Left ventricle myocardium superior (tissue), 1 donor: ENCODE measurements at regions not wholly inside any gene's neighbourhood (a gene's known extent, or its start where the extent isn't known, plus 50 kb on each side); places are given as distances from the start of the nearest gene placed in this dataset.

Experiments used
- ATAC-seq: fragments of 200-7000 bp; cut with Tn5 transposase; one replicate; pipeline ENCODE4 v1.9.1; 2020; ENCODE audit warnings: mild to moderate bottlenecking, moderate library complexity
- DNase-seq: peaks from one replicate; pipeline ENCODE4 v3.0.0-alpha.2; 2020
- intact Hi-C: fragments of 100-400 bp; cut with micrococcal nuclease; formaldehyde crosslinking; loops from one replicate; pipeline ENCODE4 v1.11.0; 2022
- donor health status: DM: no; HTN: yes; CAD: no; lungs with severe emphysema.

DNA sequence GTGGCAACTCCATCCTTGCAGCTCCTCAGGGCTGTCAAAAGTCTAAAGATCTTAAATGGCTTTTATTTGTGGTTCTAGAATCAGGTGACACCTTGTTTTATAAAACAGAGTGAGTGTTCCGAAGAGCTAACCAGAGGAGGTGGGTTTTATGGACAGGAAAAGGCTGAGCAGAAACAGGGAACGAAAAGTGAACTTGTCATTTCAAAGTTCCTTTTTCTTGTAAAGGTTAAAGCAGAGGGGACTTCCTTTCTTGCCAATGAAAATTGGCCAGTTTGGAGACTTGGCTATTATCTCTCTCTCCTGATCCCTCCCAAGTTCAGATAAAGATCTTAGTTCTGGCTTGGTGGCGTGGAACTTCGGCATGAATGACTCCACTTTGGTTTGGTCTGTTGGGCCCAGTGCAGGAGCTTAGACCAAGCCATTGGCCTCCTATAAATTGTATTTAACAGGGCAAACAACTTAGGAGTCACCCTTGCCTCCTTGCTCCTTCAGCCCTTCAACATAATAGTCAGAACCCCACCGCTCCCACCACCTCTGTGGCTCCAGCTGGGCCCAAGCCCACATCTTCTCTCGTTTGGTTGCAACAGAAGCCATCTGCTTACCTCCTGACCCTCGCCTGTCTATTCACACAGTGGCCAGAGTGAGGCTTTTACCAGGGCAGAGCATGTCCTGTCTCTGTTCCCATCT is 102.4 kb upstream of the THY1 start:
- DNase-seq: no peak
- intact Hi-C loops: no loop called here
- ATAC-seq: no peak

DNA sequence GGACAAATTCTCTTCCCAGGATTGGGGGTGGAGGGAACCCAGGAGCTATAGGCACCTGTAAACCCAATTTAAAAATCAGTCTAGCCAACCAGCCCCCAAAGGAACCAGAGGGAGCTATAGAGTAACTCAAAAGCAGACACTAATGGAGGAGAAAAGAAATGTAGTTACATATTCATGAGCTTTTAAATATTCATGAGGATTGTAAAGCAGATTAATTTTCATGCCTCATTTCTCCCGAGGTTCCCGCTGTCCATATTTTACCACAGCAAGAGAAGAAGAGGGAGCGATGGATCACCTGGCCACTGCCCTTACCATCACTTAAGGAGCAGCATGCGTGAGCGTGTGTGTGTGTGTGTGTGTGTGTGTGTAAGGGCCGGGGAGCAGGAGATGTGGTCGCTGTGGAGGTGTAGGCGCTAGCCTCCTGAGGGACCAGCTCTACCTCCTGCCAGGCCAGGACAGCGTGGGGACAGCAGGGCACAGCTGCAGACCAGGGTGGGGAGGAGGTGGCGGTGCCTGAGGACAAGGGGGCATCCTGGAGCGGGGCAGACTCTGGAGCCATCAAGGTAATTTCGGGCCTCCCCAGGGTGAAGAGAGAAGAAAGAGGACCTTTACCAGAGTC is 100.7 kb upstream of the THY1 start:
- intact Hi-C loops: no loop called here
- ATAC-seq: no peak

DNA sequence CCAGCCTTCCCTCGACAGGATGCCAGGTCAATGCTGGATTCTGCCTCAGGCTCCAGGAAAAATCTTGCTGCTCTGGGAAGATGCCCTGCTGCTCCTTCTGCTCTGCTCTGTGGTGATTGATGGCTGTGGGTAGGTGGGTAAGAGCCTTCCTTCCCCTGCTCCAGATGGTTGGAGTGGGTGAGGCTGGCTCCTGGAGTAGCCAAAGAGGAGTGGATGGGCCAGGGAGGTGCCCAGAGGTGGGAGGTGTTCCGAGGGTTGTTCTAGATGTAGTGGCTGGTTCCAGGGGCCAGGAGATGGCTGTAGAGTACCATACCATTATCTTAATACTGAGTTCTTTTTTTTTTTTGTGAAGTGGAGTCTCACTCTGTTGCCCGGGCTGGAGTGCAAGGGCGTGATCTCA is 99.6 kb upstream of the THY1 start:
- no peak for DNase-seq
- intact Hi-C loops: no loop called here
- ATAC-seq: no peak

More for the DNA sequence above, 100.7 kb upstream of the THY1 start:
- DNase-seq: no peak

DNA sequence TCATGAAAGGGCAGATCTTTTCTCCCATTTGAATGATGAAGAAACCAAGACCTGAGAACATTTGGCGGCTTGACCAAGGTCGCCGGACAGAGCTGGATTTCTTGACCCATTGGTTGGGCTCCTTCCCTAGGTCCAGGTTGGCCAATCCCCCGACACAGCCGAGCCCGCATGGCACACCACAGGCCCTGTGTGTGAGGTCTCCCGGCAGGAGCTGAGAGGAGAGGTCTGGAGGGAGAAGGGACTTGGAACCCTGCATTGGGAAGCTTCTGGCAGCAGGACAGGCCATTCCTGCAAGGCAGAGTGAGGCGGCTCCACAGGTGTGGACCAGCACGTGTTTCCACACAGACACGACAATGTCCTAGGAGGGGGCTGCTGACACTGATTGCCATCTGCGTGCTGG is 98.6 kb upstream of the THY1 start:
- ATAC-seq (no peak), DNase-seq (no peak)
- intact Hi-C loops: no loop called here

DNA sequence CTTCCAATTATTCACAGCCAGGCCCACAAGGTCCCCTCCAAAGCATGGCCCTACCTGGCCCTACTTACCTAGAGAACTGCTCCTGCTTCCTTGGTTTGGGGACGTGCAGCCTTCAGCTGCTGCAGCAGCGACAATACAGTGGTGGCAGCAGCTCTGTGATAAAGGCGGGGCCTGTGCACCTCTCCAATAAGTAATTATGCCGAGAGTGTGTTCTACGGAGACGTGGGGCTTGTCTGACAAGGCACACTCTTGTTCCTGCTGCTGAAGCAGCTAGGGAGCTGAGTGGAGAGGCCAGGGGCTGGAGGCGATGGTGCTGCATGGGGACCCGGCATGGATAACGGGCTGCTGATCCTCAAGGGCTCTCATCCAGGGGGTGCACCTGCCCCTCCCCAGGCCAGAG is 98.0 kb upstream of the THY1 start:
- intact Hi-C loops: no loop called here

DNA sequence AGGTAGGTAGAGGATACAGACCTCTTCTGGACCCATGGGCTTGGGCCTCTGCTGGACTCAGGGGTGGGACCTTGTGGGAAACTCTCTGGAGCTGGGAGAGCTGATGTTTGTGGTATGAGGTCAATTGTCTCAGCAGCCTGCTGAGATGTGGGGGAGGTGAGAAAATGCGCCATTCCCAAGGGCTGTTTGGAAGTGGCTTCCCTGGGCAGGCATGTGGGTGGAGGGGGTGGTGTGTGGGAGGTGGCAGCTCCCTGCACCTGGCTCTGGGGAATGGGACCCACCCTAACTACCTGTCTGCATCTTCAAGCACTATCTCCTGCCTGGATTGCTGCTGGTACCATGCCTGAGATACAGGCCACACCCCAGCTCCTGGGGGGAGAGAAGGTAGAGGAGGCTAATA is 97.4 kb upstream of the THY1 start:
- DNase-seq (no peak), ATAC-seq (no peak)
- intact Hi-C loops: no loop called here

More for the DNA sequence above, 98.0 kb upstream of the THY1 start:
- no peak for ATAC-seq
- DNase-seq: no peak

DNA sequence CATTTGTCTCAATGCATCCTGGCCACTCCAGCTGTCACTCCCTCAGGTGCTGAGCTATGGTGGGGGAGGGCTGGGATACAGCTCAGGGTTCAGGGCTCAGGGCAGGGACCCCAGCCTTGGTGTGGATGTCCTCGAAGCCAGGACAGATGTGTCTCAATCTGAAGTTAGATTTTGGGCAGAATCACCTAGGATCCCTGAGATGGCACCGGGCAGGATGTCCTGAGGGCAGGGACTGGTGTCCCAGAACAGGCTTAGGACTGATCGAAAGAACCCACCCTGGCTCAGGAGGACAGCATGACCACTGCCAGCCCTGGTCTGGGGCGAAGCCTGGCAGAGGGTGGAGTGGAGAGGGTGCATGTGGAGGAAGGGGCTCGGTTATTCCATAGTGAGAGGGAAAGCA is 96.8 kb upstream of the THY1 start:
- DNase-seq (no peak), ATAC-seq (no peak)
- intact Hi-C loops: no loop called here

DNA sequence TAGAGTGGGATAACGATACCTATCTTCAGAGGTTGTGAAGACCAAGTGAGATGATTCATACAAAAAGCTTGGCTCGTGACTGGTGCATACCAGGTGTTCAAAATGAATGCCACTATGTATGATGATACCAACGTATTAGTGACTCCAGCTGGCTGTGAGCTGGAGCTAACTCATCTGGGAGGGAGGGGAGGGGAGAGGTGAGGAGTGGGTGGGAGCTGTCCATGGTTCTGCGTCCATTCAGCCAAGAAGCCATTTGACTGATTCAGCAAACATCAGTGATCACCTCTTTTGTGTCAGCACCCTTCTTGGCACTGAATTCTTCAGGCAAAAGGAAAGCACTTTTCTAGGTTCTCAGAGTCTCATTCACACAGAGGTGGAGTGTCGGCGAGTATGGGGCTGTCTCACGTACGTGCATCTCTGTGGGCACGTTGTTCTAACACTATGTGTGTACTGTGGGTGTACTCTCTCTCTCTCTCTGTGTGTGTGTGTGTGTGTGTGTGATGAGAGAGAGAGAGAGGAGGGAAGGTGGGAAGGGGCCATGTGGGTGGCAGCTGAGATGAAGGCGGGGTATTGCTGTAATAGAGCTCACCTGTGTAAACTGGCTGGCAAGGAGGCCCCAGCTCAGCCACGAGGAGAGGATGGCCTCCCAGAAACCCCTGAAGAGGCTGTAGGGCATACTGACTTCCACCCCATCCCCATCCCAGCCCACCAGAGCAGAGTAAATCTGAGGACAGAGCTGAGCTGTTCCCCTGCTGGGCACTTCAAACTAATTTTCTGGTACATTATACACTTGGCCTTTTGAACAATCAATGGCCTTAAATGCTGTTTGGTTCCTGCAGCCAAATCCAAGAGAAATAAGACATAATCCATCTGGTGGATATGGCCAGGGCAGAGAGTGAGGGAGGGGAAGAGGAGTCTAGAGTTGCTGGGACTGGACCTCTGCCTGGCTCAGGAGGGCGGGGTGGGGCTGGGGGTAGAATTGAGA is 96.1 kb upstream of the THY1 start:
- ATAC-seq: no peak
- intact Hi-C loops: no loop called here

DNA sequence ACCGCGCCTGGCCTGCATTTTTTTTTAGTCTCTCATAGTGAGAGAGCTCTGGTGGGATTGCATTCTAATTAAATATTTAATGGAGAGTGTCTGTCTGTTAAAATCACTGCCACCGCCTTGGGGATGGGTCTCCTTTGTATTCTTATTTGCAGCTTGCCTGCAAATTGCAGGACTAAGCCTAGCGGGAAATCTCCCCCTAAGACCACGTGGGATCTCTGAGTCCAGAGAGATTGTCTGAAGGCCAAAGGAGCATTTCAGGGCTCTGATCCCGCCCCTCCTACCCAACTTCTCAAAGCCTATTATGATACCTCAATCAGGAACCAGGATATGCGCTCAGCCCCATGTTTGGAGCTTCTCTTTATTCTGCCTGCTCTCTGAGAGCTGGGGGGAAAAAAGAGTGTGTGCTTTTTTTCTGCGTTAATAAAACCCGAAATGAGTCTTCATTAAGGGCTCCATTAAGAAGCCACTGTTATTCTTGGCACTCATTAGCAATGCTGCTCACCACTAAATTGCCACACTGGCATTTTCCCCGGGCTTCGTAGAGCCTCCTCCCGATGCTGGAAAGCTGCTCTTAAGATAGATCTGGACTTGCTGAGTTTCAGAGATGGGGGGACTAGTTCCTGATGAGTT is 92.9 kb upstream of the THY1 start:
- ATAC-seq (no peak), DNase-seq (no peak)
- intact Hi-C loops: no loop called here

More for the DNA sequence above, 96.1 kb upstream of the THY1 start:
- no peak for DNase-seq

DNA sequence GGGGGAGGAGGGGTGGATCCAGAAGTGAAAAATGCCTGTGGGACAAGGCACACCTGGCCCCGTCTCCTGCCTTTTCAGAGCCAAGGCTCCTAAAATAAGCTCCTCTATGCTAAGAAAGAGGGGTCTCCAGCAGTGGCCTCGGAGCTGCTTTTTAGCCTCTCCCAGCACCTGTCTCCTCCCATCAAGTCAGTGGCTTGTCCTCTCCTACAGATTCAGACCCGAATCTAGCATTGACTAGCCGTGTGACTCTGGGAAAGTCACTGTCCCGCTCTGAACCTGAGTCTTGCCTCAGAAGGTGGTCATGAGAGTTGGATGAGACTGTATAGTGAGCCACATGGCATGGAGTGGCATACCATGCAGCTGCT is 90.8 kb upstream of the THY1 start:
- intact Hi-C loops: no loop called here
- ATAC-seq (no peak), DNase-seq (no peak)

DNA sequence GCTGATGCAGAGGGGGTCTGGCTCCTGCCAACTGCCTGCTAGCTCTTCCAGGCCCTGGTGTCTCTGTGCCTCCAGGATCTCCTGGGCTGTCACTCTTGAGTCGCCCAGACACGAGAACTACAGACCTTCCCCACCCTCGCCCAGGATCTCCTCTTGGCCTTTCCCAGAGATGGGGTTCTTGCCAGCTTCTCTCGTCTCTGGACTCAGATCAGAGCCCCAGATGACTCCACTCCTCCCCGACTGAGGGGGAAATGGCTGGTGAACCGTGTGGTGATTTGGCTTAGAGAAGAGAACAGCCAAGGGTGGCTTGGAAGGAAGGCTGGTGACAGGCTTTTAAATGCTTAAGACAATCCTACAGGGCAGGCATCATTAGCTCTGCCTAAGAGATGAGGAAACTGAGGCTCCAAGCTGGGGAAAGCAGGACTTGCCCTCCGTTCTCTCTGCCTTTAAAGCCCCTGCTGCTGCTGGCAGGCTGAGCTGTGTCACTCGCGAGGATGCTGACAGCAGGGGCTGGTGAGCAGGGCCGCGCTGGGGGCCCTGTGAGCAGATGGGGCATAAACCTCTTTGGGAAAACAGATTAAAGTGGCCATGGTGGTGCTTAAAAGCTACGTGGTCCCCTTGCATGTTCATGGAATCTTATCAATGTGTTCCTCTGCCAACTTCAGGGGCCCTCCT is 90.3 kb upstream of the THY1 start:
- intact Hi-C loops: no loop called here
- no peak for DNase-seq
- no peak for ATAC-seq

DNA sequence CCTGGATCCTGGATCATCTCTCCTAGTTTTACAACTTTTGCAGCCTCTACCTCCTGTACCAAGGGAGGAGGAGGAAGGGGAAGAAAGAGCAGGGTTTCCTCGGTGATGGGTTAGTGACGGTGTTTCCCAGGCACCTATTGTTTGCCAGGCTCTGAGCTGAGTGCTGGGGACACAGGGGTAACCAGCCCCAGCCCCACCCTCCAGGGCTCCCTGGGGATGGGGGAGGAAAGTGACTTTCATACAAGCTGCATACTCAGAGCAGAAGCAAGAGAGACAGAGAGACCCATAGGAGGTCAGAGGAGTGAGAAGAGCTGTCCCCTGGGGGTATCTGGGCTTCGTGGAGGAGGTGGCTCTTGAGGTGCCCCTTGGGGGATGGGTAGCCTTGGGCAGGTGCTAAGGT is 89.4 kb upstream of the THY1 start:
- intact Hi-C loops: no loop called here
- no peak for DNase-seq
- ATAC-seq: no peak

DNA sequence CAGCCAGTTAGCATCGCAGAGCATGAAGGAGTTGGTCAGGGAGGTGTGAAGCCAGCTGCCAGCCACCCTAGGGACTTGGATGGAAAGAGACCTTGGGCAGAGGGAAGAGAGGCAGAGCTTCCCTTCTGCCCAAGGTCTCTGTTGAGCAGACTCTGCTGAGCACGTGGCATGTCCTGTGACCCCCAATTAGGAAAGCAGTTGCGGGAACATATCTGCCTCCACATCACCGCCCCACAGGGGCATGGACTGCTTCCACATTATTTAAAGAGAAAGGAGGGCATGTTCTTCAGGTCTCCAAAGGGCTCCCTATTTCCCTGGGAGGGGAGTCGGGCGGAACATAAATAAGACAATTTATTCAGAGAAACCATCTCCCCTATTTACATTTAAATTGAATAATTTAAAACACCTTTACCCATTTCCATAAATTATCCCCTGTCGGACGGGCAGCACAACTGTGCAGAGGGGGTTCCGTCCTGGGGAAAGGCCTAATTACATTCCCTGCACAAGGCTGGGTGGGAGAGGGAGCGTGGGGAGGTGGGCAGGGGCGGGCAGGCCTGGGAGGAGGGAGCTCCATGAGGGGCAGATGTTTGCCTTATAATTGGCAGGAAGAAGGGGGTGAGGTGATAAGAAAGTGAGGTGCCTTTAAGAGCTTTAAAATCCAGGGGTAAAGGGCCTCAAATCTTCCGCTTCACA is 88.8 kb upstream of the THY1 start:
- intact Hi-C loops: no loop called here
- DNase-seq (no peak), ATAC-seq (no peak)

DNA sequence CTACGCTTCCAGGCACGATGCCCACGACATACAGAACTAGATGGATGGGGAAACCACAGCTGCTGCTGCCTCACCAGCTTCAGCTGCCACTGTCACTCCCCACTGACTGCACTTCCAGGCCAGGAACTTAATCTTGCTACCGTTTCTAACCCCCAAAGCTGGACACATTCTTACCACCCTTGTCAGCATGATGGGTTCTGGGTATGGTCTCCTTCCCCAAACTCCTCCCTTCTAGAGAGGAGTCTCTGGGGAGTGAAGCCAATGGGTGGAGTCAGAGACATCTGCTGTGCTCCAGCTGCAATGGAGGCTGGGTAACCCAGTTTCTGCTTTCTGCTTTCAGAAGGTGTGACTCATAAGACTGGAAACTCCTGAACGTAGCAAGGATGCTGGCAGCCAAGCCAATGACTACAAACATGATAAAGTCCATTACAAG is 87.0 kb upstream of the THY1 start:
- DNase-seq (no peak), ATAC-seq (peak; percentile 86)
- intact Hi-C loops: no loop called here

DNA sequence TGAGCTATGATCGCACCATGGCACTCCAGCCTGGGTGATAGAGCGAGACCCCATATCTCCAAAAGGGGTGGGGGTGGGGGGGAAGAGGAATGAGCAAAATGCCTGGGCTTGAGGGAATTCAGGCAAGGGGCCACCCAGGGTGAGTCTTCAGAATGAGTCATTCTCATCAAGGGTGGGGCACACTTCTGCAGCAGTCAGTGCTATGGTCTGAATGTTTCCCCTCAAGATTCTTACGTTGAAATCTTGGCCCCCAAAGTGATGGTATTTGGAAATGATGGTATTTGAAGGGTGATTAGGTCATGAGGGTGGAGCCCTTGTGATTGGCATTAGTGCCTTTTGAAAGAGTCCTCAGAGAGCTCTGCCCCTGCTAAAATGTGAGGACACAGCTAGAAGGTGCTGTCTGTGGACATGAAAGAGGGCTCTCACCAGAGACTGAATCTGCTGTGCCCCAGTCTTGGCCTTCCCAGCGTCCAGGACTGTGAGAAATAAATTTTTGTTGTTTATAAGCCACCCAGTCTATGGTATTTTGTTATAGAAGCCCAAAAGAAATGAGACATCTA is 86.4 kb upstream of the THY1 start:
- peak; percentile 52 for ATAC-seq
- no peak for DNase-seq
- intact Hi-C loops: no loop called here

DNA sequence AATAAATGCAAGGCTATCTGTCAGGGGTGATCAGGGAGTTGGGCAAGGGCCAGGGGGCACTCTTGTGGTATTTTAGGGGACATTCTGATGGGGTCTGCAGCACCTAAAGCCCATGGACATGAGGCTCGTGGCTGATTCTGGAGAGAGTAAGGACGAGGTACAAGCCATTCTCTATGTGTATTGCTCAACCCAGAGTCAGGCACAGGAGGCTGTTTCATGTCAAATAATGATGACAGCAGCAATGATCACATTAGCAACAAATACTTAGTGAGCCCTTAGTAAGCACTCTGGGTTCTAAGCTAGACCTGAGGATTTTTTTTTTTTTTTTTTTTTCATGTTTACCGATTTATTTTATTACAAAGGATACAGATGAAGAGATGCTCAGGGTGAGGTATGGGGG is 83.5 kb upstream of the THY1 start:
- no peak for DNase-seq
- peak; percentile 61 for ATAC-seq
- intact Hi-C loops: no loop called here

DNA sequence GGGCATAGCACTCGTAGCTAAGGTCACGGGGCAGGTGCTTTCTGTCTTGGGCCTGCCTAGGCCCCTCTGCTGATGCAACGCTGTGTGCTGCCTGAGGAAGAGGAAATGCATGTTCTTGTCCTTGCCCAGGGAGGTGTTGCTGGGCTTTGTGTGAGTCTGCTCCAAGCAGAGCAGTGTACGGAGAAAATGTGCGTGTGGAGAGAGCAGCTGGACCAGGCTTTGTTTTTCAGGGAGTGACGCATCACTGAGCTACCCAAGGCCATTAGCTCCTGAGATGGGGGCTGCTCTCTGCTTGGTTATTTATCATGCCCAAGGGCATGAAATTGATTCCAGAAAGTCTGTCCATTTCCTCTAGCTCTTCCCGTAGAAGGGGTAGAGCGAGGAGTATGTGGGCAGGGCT is 82.9 kb upstream of the THY1 start:
- ATAC-seq (no peak), DNase-seq (no peak)
- intact Hi-C loops: no loop called here

DNA sequence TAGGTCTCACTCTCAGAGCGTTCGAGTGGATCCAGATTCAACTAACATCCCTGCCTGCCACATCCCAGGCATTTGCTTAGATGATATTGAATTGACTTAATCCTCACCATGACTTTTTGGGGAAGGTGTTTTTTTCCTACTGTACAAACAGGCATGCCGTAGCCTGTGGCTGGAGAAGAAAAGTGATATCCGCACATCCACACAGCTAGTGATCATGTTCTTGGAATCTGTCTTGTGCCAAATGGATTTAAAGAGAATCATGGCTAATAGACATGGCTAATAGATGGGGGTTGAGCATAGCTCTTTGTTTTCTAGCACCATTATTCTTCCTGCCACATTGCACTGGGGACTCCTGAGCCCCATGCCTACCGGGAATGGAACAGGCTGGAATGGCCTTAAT is 82.1 kb upstream of the THY1 start:
- intact Hi-C loops: no loop called here
- ATAC-seq (no peak), DNase-seq (no peak)
